C4-2B (cell line): ENCODE measurements at regions not wholly inside any gene's neighbourhood (a gene's known extent, or its start where the extent isn't known, plus 50 kb on each side); places are given as distances from the start of the nearest gene placed in this dataset.

Source experiments
- ZFX ChIP-seq: fragments of 450-650 bp; IDR thresholded peaks from 2 replicates; pipeline ENCODE4 v1.6.1; 2017
- TF ChIP-seq, protein P1 (sequence below): fragments of 450-650 bp; conservative IDR thresholded peaks from 2 replicates; pipeline ENCODE4 v1.5.1; 2017; ENCODE audit warnings: mild to moderate bottlenecking

DNA sequence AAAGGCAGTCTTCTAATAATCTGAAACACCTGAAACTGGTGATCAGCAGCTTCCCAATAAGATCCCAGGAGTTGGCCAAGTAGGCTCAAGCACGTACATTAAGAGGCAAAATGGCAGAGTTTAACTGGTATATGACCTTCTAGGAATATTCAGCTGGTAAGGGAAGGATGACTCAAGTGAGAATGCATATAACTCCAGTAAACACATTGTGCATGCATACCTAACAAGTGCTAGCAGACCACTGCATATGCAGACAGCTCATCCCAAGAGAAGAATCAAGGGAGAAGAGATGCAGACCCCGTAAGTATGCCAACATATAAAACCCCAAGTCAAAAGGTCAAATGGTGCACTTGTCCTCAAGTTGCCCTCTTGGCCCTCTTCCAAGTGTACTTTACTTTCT lies 73.0 kb upstream of the ZRANB2 start:
- TF ChIP-seq, protein P1, sequence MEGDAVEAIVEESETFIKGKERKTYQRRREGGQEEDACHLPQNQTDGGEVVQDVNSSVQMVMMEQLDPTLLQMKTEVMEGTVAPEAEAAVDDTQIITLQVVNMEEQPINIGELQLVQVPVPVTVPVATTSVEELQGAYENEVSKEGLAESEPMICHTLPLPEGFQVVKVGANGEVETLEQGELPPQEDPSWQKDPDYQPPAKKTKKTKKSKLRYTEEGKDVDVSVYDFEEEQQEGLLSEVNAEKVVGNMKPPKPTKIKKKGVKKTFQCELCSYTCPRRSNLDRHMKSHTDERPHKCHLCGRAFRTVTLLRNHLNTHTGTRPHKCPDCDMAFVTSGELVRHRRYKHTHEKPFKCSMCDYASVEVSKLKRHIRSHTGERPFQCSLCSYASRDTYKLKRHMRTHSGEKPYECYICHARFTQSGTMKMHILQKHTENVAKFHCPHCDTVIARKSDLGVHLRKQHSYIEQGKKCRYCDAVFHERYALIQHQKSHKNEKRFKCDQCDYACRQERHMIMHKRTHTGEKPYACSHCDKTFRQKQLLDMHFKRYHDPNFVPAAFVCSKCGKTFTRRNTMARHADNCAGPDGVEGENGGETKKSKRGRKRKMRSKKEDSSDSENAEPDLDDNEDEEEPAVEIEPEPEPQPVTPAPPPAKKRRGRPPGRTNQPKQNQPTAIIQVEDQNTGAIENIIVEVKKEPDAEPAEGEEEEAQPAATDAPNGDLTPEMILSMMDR = no peak
- TF ChIP-seq ZFX = no peak
